ENCODE measurements at regions not wholly inside any gene's neighbourhood (a gene's known extent, or its start where the extent isn't known, plus 50 kb on each side); places are given as distances from the start of the nearest gene placed in this dataset.
"Not testable (repeated sequence)": the region's sequence is repeated elsewhere in the genome, so short reads cannot be mapped to it uniquely, and the experiment has no call there.

DNA sequence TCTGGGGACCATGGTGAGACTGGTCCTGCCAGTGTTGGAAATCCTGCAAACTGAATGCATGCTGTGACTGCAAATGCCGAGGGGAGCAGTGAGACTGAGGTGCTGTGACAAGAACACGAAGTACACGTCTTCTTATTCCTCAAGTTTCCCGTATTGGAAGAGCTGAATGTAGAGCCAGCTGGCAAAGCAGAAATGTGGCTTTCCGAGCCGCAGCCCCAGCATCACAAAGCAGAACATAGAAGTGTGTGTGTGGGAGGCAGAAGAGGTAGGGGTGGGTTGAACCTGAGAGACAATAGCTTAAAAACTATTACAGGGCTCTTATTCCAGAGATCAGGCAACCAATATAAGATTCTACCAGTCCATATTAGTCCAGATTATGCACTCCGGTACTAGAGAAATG, 98.8 kb downstream of the CARTPT start:
- Histone ChIP-seq H3K4me2 (ENCODE audit: low read length) (no peak overlapping the region), H3K9me2 (replicated peaks; ENCODE audit: control insufficient read depth, low read length) (no peaks in the 10 kb centered on the region), H3K4me3 (ENCODE audit: low read length) (no peak overlapping the region), H3K4me1 (ENCODE audit: control insufficient read depth, low read length) (no peaks in the 10 kb centered on the region), H3K27me3 (ENCODE audit: control insufficient read depth, low read length) (no peaks in the 10 kb centered on the region), H3K9me3 (ENCODE audit: control insufficient read depth, insufficient read depth, low read length) (no peaks in the 10 kb centered on the region), H3K36me3 (ENCODE audit: control insufficient read depth, low read length) (no peaks in the 10 kb centered on the region), H3F3A (ENCODE audit: control insufficient read depth, insufficient read depth) (no peaks in the 10 kb centered on the region), H3K27ac (ENCODE audit: low read depth, low read length) (no peak overlapping the region), H3K79me2 (ENCODE audit: control insufficient read depth, low read length) (no peaks in the 10 kb centered on the region), H4K20me1 (ENCODE audit: control insufficient read depth, insufficient read depth, low read depth, low read length) (no peaks in the 10 kb centered on the region)
- no peak for TF ChIP-seq EZH2phosphoT487 (IDR thresholded peaks at IDR 0.05; ENCODE audit: borderline replicate concordance, low read length)
- TF ChIP-seq CTCF (IDR thresholded peaks at IDR 0.05; ENCODE audit: low read depth, low read length, poor library complexity, severe bottlenecking), result no peak

GRCh38 chr5:71821029-71821428, 102.0 kb downstream of the CARTPT start:
- Histone ChIP-seq H3K4me2 (ENCODE audit: low read length) (no peak overlapping the region), H3K9me3 (ENCODE audit: control insufficient read depth, insufficient read depth, low read length) (no peaks in the 10 kb centered on the region), H3K4me1 (ENCODE audit: control insufficient read depth, low read length) (no peaks in the 10 kb centered on the region), H3K27ac (ENCODE audit: low read depth, low read length) (no peak overlapping the region), H3K36me3 (ENCODE audit: control insufficient read depth, low read length) (no peaks in the 10 kb centered on the region), H3K79me2 (ENCODE audit: control insufficient read depth, low read length) (no peaks in the 10 kb centered on the region), H4K20me1 (ENCODE audit: control insufficient read depth, insufficient read depth, low read depth, low read length) (no peaks in the 10 kb centered on the region), H3F3A (ENCODE audit: control insufficient read depth, insufficient read depth) (no peaks in the 10 kb centered on the region), H3K4me3 (ENCODE audit: low read length) (no peak overlapping the region), H3K27me3 (ENCODE audit: control insufficient read depth, low read length) (no peaks in the 10 kb centered on the region), H3K9me2 (replicated peaks; ENCODE audit: control insufficient read depth, low read length) (no peaks in the 10 kb centered on the region)
- TF ChIP-seq EZH2phosphoT487 (IDR thresholded peaks at IDR 0.05; ENCODE audit: borderline replicate concordance, low read length) (no peak), CTCF (IDR thresholded peaks at IDR 0.05; ENCODE audit: low read depth, low read length, poor library complexity, severe bottlenecking) (no peak)

DNA sequence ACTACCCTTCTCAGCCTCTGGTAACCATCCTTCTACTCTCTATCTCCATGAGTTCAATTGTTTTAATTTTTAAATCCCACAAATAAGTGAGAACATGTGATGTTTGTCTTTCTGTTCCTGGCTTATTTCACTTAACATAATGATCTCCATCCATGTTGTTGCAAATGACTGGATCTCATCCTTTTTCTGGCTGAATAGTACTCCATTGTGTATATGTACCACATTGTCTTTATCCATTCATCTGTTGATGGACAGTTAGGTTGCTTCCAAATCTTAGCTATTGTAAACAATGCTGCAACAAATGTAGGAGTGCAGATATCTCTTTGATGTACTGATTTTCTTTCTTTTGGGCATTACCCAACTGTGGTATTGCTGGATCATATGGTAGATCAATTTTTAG, 103.0 kb downstream of the CARTPT start:
- H3K4me3 ChIP-seq (ENCODE audit: low read length), result not testable (repeated sequence)

DNA sequence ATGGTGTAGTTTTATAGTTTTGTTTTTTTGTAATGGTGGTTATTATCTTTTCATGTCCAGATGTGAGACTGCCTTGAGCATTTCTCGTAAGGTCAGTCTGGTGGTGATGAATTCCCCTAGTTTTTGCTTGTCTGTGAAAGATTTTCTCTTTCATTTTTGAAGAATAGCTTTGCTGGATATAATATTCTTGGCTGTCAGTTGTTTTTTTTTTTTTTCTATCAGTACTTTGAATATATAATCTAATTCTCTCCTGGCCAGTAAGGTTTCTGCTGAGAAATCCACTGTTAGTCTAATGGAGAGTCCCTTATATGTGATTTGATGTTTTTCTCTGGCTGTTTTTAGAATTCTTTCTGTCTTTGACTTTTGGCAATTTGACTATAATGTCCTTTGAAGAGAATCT, 106.9 kb downstream of the CARTPT start:
- TF ChIP-seq EZH2phosphoT487 (IDR thresholded peaks at IDR 0.05; ENCODE audit: borderline replicate concordance, low read length) (no peak), CTCF (IDR thresholded peaks at IDR 0.05; ENCODE audit: low read depth, low read length, poor library complexity, severe bottlenecking) (no peak)
- no peaks in the 10 kb centered on the region for H3K79me2 ChIP-seq (ENCODE audit: control insufficient read depth, low read length)
- H3F3A ChIP-seq (ENCODE audit: control insufficient read depth, insufficient read depth), result no peaks in the 10 kb centered on the region
- no peaks in the 10 kb centered on the region for H4K20me1 ChIP-seq (ENCODE audit: control insufficient read depth, insufficient read depth, low read depth, low read length)
- H3K4me2 ChIP-seq (ENCODE audit: low read length), result no peak overlapping the region
- peaks cover 13% of the 10 kb centered on the region; the same call in 1 of the 2 replicates for H3K9me3 ChIP-seq (ENCODE audit: control insufficient read depth, insufficient read depth, low read length)
- H3K27ac ChIP-seq (ENCODE audit: low read depth, low read length), result no peak overlapping the region
- H3K4me1 ChIP-seq (ENCODE audit: control insufficient read depth, low read length), result no peaks in the 10 kb centered on the region
- H3K4me3 ChIP-seq (ENCODE audit: low read length), result no peak overlapping the region
- no peaks in the 10 kb centered on the region for H3K27me3 ChIP-seq (ENCODE audit: control insufficient read depth, low read length)
- H3K9me2 ChIP-seq (replicated peaks; ENCODE audit: control insufficient read depth, low read length), result no peaks in the 10 kb centered on the region
- H3K36me3 ChIP-seq (ENCODE audit: control insufficient read depth, low read length), result no peaks in the 10 kb centered on the region

More for the DNA sequence above, 103.0 kb downstream of the CARTPT start:
- H3K79me2 ChIP-seq (ENCODE audit: control insufficient read depth, low read length); H3K9me3 ChIP-seq (ENCODE audit: control insufficient read depth, insufficient read depth, low read length); H3F3A ChIP-seq (ENCODE audit: control insufficient read depth, insufficient read depth); H3K27me3 ChIP-seq (ENCODE audit: control insufficient read depth, low read length); H4K20me1 ChIP-seq (ENCODE audit: control insufficient read depth, insufficient read depth, low read depth, low read length); H3K27ac ChIP-seq (ENCODE audit: low read depth, low read length); H3K9me2 ChIP-seq (replicated peaks; ENCODE audit: control insufficient read depth, low read length); H3K4me1 ChIP-seq (ENCODE audit: control insufficient read depth, low read length); H3K4me2 ChIP-seq (ENCODE audit: low read length); H3K36me3 ChIP-seq (ENCODE audit: control insufficient read depth, low read length): not testable (repeated sequence)

Data from DOHH2 (cell line).